Progenitor cell of endocrine pancreas (in vitro differentiated cells): ENCODE measurements at regions not wholly inside any gene's neighbourhood (a gene's known extent, or its start where the extent isn't known, plus 50 kb on each side); places are given as distances from the start of the nearest gene placed in this dataset.
"Not testable (repeated sequence)": the region's sequence is repeated elsewhere in the genome, so short reads cannot be mapped to it uniquely, and the experiment has no call there.

Experiments used
- DNase-seq: peaks from one replicate; pipeline ENCODE4 v3.0.0; 2021; ENCODE audit warnings: low spot score; ENCODE audit not compliant: unreplicated experiment
- H3K27ac Mint-ChIP-seq: 2 replicates; pipeline ENCODE4 v1.8.0; 2021; ENCODE audit warnings: mild to moderate bottlenecking, moderate library complexity, mixed read lengths
- H3K27me3 Mint-ChIP-seq: 2 replicates; pipeline ENCODE4 v1.8.0; 2021; ENCODE audit warnings: mixed read lengths
- H3K36me3 Mint-ChIP-seq: 2 replicates; pipeline ENCODE4 v1.8.0; 2022; ENCODE audit warnings: mixed read lengths; ENCODE audit not compliant: insufficient read depth
- H3K4me1 Mint-ChIP-seq: 2 replicates; pipeline ENCODE4 v1.8.0; 2021; ENCODE audit warnings: low read depth, mixed read lengths
- H3K4me3 Mint-ChIP-seq: 2 replicates; pipeline ENCODE4 v1.8.0; 2021; ENCODE audit warnings: low read depth, mild to moderate bottlenecking, moderate library complexity, mixed read lengths
- H3K9me3 Mint-ChIP-seq: 2 replicates; pipeline ENCODE4 v1.8.0; 2021; ENCODE audit warnings: low read depth, mixed read lengths
- TF ChIP-seq, protein P1 (sequence below): fragments of 200-600 bp; sonication (generic); IDR thresholded peaks from one replicate; pipeline ENCODE4 v1.5.0; 2021; ENCODE audit warnings: antibody characterized with exemption, mild to moderate bottlenecking; ENCODE audit not compliant: unreplicated experiment

GRCh38 chr4:28444886-28445496 is 1584.3 kb downstream of the STIM2 start:
- Mint-ChIP-seq H3K9me3 (no peaks in the 10 kb centered on the region), H3K36me3 (no peaks in the 10 kb centered on the region), H3K27me3 (no peaks in the 10 kb centered on the region), H3K27ac (no peak overlapping the region), H3K4me1 (peaks cover 1% of the 10 kb centered on the region), H3K4me3 (no peak overlapping the region)
- no peak for DNase-seq
- TF ChIP-seq, protein P1, sequence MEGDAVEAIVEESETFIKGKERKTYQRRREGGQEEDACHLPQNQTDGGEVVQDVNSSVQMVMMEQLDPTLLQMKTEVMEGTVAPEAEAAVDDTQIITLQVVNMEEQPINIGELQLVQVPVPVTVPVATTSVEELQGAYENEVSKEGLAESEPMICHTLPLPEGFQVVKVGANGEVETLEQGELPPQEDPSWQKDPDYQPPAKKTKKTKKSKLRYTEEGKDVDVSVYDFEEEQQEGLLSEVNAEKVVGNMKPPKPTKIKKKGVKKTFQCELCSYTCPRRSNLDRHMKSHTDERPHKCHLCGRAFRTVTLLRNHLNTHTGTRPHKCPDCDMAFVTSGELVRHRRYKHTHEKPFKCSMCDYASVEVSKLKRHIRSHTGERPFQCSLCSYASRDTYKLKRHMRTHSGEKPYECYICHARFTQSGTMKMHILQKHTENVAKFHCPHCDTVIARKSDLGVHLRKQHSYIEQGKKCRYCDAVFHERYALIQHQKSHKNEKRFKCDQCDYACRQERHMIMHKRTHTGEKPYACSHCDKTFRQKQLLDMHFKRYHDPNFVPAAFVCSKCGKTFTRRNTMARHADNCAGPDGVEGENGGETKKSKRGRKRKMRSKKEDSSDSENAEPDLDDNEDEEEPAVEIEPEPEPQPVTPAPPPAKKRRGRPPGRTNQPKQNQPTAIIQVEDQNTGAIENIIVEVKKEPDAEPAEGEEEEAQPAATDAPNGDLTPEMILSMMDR = no peak

GRCh38 chr4:28449085-28449484 is 1588.4 kb downstream of the STIM2 start:
- Mint-ChIP-seq H3K36me3 (no peaks in the 10 kb centered on the region), H3K27me3 (no peaks in the 10 kb centered on the region), H3K9me3 (no peaks in the 10 kb centered on the region), H3K4me3 (no peak overlapping the region), H3K27ac (no peak overlapping the region), H3K4me1 (no peaks in the 10 kb centered on the region)
- TF ChIP-seq, protein P1 = no peak
- no peak for DNase-seq

- Mint-ChIP-seq H3K4me1 (no peaks in the 10 kb centered on the region), H3K9me3 (peaks cover 7% of the 10 kb centered on the region), H3K27ac (no peak overlapping the region), H3K4me3 (no peak overlapping the region), H3K36me3 (no peaks in the 10 kb centered on the region), H3K27me3 (no peaks in the 10 kb centered on the region)
- DNase-seq = no peak
- TF ChIP-seq, protein P1 = no peak
Observed at GRCh38 chr4:28451346-28451745, 1590.7 kb downstream of the STIM2 start.

- TF ChIP-seq, protein P1 = no peak
- Mint-ChIP-seq H3K4me1 (no peaks in the 10 kb centered on the region), H3K4me3 (no peak overlapping the region), H3K9me3 (no peaks in the 10 kb centered on the region), H3K27me3 (no peaks in the 10 kb centered on the region), H3K36me3 (no peaks in the 10 kb centered on the region), H3K27ac (no peak overlapping the region)
- DNase-seq = no peak
Observed at GRCh38 chr4:28462766-28463700, 1602.4 kb downstream of the STIM2 start.

GRCh38 chr4:28464823-28465222 is 1604.2 kb downstream of the STIM2 start:
- Mint-ChIP-seq H3K36me3 (no peaks in the 10 kb centered on the region), H3K4me1 (no peaks in the 10 kb centered on the region), H3K27ac (no peak overlapping the region), H3K4me3 (no peak overlapping the region), H3K27me3 (no peaks in the 10 kb centered on the region), H3K9me3 (no peaks in the 10 kb centered on the region)
- DNase-seq = no peak
- TF ChIP-seq, protein P1 = no peak

DNA sequence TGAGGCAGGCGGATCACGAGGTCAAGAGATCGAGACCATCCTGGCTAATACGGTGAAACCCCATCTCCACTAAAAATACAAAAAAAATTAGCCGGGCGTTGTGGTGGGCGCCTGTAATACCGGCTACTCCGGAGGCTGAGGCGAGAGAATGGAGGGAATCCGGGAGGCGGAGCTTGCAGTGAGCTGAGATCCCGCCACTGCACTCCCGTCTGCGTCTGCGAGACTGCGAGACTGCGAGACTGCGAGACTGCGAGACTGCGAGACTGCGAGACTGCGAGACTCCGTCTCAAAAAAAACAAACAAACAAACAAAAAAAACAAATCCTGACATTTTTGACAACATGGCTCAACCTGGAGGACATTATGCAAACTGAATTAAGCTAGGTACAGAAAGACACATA is 1606.2 kb downstream of the STIM2 start:
- H3K27ac Mint-ChIP-seq, H3K4me3 Mint-ChIP-seq, H3K36me3 Mint-ChIP-seq, DNase-seq, H3K27me3 Mint-ChIP-seq, H3K4me1 Mint-ChIP-seq, H3K9me3 Mint-ChIP-seq: not testable (repeated sequence)
